ENCODE measurements at regions not wholly inside any gene's neighbourhood (a gene's known extent, or its start where the extent isn't known, plus 50 kb on each side); places are given as distances from the start of the nearest gene placed in this dataset.

GRCh38 chr16:59740858-59741257 lies 1006.7 kb upstream of the GOT2 start:
- Histone ChIP-seq H3K4me1 (no peaks in the 10 kb centered on the region), H3K36me3 (no peaks in the 10 kb centered on the region), H3K4me3 (no peak overlapping the region), H3K27ac (no peak overlapping the region), H3K9me3 (no peaks in the 10 kb centered on the region), H3K27me3 (no peaks in the 10 kb centered on the region)
- ATAC-seq = no peak
- DNase-seq = no peak
- in situ Hi-C loops (cut with MboI; ENCODE audit: low sequenced_read_pairs in 4 of 4) = loop anchor here in 1 of 4 donors (25.0 kb wide), 1 partner anchor 104 kb away; no protein-coding TSS in a partner anchor
- intact Hi-C loops (cut with DNase I; ENCODE audit: low total_unique reads) = no loop called here
- TF ChIP-seq, protein P1, sequence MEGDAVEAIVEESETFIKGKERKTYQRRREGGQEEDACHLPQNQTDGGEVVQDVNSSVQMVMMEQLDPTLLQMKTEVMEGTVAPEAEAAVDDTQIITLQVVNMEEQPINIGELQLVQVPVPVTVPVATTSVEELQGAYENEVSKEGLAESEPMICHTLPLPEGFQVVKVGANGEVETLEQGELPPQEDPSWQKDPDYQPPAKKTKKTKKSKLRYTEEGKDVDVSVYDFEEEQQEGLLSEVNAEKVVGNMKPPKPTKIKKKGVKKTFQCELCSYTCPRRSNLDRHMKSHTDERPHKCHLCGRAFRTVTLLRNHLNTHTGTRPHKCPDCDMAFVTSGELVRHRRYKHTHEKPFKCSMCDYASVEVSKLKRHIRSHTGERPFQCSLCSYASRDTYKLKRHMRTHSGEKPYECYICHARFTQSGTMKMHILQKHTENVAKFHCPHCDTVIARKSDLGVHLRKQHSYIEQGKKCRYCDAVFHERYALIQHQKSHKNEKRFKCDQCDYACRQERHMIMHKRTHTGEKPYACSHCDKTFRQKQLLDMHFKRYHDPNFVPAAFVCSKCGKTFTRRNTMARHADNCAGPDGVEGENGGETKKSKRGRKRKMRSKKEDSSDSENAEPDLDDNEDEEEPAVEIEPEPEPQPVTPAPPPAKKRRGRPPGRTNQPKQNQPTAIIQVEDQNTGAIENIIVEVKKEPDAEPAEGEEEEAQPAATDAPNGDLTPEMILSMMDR (IDR thresholded peaks at IDR 0.05 in 4 of 5, conservative IDR thresholded peaks at IDR 0.05 in 1 of 5) = no peak
- TF ChIP-seq POLR2A (IDR thresholded peaks at IDR 0.05) = no peak

DNA sequence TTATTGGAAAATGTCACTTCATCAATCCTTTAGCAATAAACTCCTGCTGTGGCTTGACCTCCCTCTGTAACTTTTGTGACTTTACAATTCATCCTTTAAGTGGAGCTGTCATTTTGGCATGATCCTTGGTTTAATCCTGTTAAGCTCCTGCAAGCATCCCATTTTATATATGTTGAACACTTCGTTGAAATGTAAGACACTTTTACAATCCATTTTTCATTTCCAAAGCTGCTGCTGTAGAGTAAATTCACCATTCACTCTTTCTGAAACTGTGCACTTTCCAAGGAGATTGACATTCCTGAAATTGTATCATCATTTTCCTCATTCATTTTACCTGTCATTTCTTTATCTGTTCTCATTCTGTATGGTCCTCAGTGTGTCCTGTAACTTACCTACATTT lies 1003.2 kb upstream of the GOT2 start:
- ATAC-seq (no peak), DNase-seq (no peak)
- H3K36me3 ChIP-seq = no peaks in the 10 kb centered on the region
- intact Hi-C loops (cut with DNase I; ENCODE audit: low total_unique reads) = no loop called here
- H3K27ac ChIP-seq = no peak overlapping the region
- H3K27me3 ChIP-seq = no peaks in the 10 kb centered on the region
- TF ChIP-seq, protein P1 (IDR thresholded peaks at IDR 0.05 in 4 of 5, conservative IDR thresholded peaks at IDR 0.05 in 1 of 5) = no peak
- no peak for TF ChIP-seq POLR2A (IDR thresholded peaks at IDR 0.05)
- H3K4me3 ChIP-seq = no peak overlapping the region
- no peaks in the 10 kb centered on the region for H3K4me1 ChIP-seq
- no peaks in the 10 kb centered on the region for H3K9me3 ChIP-seq
- in situ Hi-C loops (cut with MboI; ENCODE audit: low sequenced_read_pairs in 4 of 4) = loop anchor here in 1 of 4 donors (25.0 kb wide), 1 partner anchor 100 kb away; no protein-coding TSS in a partner anchor

GRCh38 chr16:59733321-59733720 lies 999.2 kb upstream of the GOT2 start:
- in situ Hi-C loops (cut with MboI; ENCODE audit: low sequenced_read_pairs in 4 of 4) (loop anchor here in 1 of 4 donors (25.0 kb wide), 1 partner anchor 96 kb away; no protein-coding TSS in a partner anchor), intact Hi-C loops (cut with DNase I; ENCODE audit: low total_unique reads) (no loop called here)
- no peaks in the 10 kb centered on the region for H3K27me3 ChIP-seq
- no peaks in the 10 kb centered on the region for H3K4me1 ChIP-seq
- no peak for ATAC-seq
- no peak overlapping the region for H3K27ac ChIP-seq
- no peaks in the 10 kb centered on the region for H3K36me3 ChIP-seq
- H3K4me3 ChIP-seq = no peak overlapping the region
- no peaks in the 10 kb centered on the region for H3K9me3 ChIP-seq
- DNase-seq = no peak
- TF ChIP-seq, protein P1 (IDR thresholded peaks at IDR 0.05 in 4 of 5, conservative IDR thresholded peaks at IDR 0.05 in 1 of 5) = no peak
- TF ChIP-seq POLR2A (IDR thresholded peaks at IDR 0.05) = no peak

- TF ChIP-seq, protein P1 (IDR thresholded peaks at IDR 0.05 in 4 of 5, conservative IDR thresholded peaks at IDR 0.05 in 1 of 5) = no peak
- no peak for TF ChIP-seq POLR2A (IDR thresholded peaks at IDR 0.05)
- in situ Hi-C loops (cut with MboI; ENCODE audit: low sequenced_read_pairs in 4 of 4) = loop anchor here in 1 of 4 donors (25.0 kb wide), 1 partner anchor 92 kb away; no protein-coding TSS in a partner anchor
- H3K4me1 ChIP-seq = no peaks in the 10 kb centered on the region
- no peaks in the 10 kb centered on the region for H3K36me3 ChIP-seq
- H3K27ac ChIP-seq = no peak overlapping the region
- DNase-seq (no peak), ATAC-seq (no peak)
- H3K4me3 ChIP-seq = no peak overlapping the region
- no peaks in the 10 kb centered on the region for H3K9me3 ChIP-seq
- no peaks in the 10 kb centered on the region for H3K27me3 ChIP-seq
- intact Hi-C loops (cut with DNase I; ENCODE audit: low total_unique reads) = no loop called here
Measured at GRCh38 chr16:59729613-59730012, 995.5 kb upstream of the GOT2 start.

GRCh38 chr16:59719121-59719520 lies 985.0 kb upstream of the GOT2 start:
- Histone ChIP-seq H3K4me1 (no peaks in the 10 kb centered on the region), H3K27me3 (no peaks in the 10 kb centered on the region), H3K36me3 (no peaks in the 10 kb centered on the region), H3K27ac (no peak overlapping the region), H3K9me3 (no peaks in the 10 kb centered on the region), H3K4me3 (no peak overlapping the region)
- no peak for DNase-seq
- no peak for ATAC-seq
- in situ Hi-C loops (cut with MboI; ENCODE audit: low sequenced_read_pairs in 4 of 4) = no loop called here
- TF ChIP-seq POLR2A (IDR thresholded peaks at IDR 0.05) = no peak
- TF ChIP-seq, protein P1 (IDR thresholded peaks at IDR 0.05 in 4 of 5, conservative IDR thresholded peaks at IDR 0.05 in 1 of 5) = no peak
- intact Hi-C loops (cut with DNase I; ENCODE audit: low total_unique reads) = no loop called here
